ENCODE measurements at regions not wholly inside any gene's neighbourhood (a gene's known extent, or its start where the extent isn't known, plus 50 kb on each side); places are given as distances from the start of the nearest gene placed in this dataset.

DNA sequence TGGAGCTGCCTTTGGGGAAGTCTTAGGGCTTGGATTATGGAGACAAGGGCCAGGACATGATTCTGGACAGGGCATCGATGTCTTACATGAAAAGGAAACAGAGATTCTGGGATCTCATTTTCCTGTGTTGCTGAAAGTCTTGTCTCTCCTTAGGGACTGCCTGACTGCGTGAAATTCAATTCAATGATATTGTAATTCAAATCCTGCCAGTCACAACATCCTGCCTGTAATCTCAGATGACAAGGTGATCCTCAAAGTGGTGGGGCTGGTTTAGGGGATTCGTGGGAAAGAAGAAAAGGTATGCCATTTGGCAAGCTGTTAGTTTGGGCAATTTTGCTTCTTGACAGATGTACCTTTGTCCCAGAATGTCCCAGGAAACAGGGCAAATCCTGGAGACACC is 129.1 kb downstream of the KBTBD8 start:
- Histone ChIP-seq H3K4me3 (ENCODE audit: insufficient read depth, low read length) (no peak overlapping the region), H3K36me3 (ENCODE audit: insufficient read depth, low read length) (no peaks in the 10 kb centered on the region), H3K79me2 (ENCODE audit: insufficient read depth, low read length) (no peaks in the 10 kb centered on the region), H4K20me1 (ENCODE audit: insufficient read depth, low read length) (no peaks in the 10 kb centered on the region), H2AFZ (ENCODE audit: low read length) (no peak overlapping the region), H3K9me3 (ENCODE audit: low read depth, low read length) (no peaks in the 10 kb centered on the region), H3K4me1 (ENCODE audit: insufficient read depth, low read length) (no peaks in the 10 kb centered on the region), H3K27me3 (ENCODE audit: insufficient read depth, low read length) (no peaks in the 10 kb centered on the region), H3K4me2 (ENCODE audit: insufficient read depth, low read length) (no peak overlapping the region), H3K27ac (ENCODE audit: low read depth, low read length) (no peak overlapping the region)
- TF ChIP-seq, protein P1, sequence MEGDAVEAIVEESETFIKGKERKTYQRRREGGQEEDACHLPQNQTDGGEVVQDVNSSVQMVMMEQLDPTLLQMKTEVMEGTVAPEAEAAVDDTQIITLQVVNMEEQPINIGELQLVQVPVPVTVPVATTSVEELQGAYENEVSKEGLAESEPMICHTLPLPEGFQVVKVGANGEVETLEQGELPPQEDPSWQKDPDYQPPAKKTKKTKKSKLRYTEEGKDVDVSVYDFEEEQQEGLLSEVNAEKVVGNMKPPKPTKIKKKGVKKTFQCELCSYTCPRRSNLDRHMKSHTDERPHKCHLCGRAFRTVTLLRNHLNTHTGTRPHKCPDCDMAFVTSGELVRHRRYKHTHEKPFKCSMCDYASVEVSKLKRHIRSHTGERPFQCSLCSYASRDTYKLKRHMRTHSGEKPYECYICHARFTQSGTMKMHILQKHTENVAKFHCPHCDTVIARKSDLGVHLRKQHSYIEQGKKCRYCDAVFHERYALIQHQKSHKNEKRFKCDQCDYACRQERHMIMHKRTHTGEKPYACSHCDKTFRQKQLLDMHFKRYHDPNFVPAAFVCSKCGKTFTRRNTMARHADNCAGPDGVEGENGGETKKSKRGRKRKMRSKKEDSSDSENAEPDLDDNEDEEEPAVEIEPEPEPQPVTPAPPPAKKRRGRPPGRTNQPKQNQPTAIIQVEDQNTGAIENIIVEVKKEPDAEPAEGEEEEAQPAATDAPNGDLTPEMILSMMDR (IDR thresholded peaks at IDR 0.05; ENCODE audit: extremely low read depth, low read depth, low read length), result no peak
- no peak for DNase-seq (ENCODE audit: insufficient read length, low spot score, missing footprints)

DNA sequence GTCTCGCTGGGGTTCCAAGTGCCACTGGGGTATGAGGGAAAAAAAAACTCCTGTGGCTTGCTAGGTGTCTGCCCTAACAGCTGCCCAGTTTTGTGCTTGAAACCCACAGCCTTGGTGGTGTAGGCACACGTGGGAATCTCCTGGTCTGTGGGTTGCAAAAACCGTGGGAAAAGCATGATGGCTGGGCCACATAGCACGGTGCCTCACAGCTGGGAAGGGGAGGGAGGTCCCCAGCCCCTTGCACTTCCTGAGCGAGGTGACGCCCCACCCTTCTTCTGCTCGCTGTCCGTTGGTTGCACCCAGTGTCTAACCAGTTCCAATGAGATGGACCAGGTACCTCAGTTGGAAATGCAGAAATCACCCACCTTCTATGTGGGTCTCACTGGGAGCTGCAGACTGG is 144.3 kb downstream of the KBTBD8 start:
- TF ChIP-seq, protein P1 (IDR thresholded peaks at IDR 0.05; ENCODE audit: extremely low read depth, low read depth, low read length), result no peak
- no peak overlapping the region for H3K4me2 ChIP-seq (ENCODE audit: insufficient read depth, low read length)
- no peak overlapping the region for H2AFZ ChIP-seq (ENCODE audit: low read length)
- no peak for DNase-seq (ENCODE audit: insufficient read length, low spot score, missing footprints)
- H3K4me3 ChIP-seq (ENCODE audit: insufficient read depth, low read length), result no peak overlapping the region
- H3K9me3 ChIP-seq (ENCODE audit: low read depth, low read length), result no peaks in the 10 kb centered on the region
- no peaks in the 10 kb centered on the region for H3K79me2 ChIP-seq (ENCODE audit: insufficient read depth, low read length)
- H3K27me3 ChIP-seq (ENCODE audit: insufficient read depth, low read length), result no peaks in the 10 kb centered on the region
- no peaks in the 10 kb centered on the region for H4K20me1 ChIP-seq (ENCODE audit: insufficient read depth, low read length)
- H3K4me1 ChIP-seq (ENCODE audit: insufficient read depth, low read length), result no peaks in the 10 kb centered on the region
- H3K36me3 ChIP-seq (ENCODE audit: insufficient read depth, low read length), result no peaks in the 10 kb centered on the region
- no peak overlapping the region for H3K27ac ChIP-seq (ENCODE audit: low read depth, low read length)

DNA sequence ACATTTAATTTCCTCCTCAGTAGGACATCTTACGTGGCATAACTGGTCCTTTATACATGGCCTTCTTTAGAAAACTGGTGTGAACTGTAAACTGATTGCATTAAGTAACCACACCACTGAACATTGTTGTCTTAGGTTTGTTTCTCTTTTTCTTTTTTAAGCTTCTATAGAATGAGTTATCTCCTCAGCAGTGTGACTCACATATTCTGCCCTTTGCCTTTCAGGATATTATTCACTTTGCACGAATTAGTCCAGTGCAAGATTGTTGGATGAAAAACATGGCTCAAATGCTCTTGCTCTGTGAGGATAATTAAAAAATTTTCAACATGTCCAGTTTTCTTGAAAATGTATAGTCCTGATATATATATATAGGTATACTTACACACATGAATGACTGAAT is 147.6 kb downstream of the KBTBD8 start:
- H3K4me1 ChIP-seq (ENCODE audit: insufficient read depth, low read length), result no peaks in the 10 kb centered on the region
- no peak overlapping the region for H2AFZ ChIP-seq (ENCODE audit: low read length)
- H3K27ac ChIP-seq (ENCODE audit: low read depth, low read length), result no peak overlapping the region
- no peaks in the 10 kb centered on the region for H4K20me1 ChIP-seq (ENCODE audit: insufficient read depth, low read length)
- H3K4me2 ChIP-seq (ENCODE audit: insufficient read depth, low read length), result no peak overlapping the region
- DNase-seq (ENCODE audit: insufficient read length, low spot score, missing footprints), result no peak
- no peaks in the 10 kb centered on the region for H3K79me2 ChIP-seq (ENCODE audit: insufficient read depth, low read length)
- H3K4me3 ChIP-seq (ENCODE audit: insufficient read depth, low read length), result no peak overlapping the region
- TF ChIP-seq, protein P1 (IDR thresholded peaks at IDR 0.05; ENCODE audit: extremely low read depth, low read depth, low read length), result no peak
- no peaks in the 10 kb centered on the region for H3K27me3 ChIP-seq (ENCODE audit: insufficient read depth, low read length)
- H3K36me3 ChIP-seq (ENCODE audit: insufficient read depth, low read length), result no peaks in the 10 kb centered on the region
- H3K9me3 ChIP-seq (ENCODE audit: low read depth, low read length), result no peaks in the 10 kb centered on the region

DNA sequence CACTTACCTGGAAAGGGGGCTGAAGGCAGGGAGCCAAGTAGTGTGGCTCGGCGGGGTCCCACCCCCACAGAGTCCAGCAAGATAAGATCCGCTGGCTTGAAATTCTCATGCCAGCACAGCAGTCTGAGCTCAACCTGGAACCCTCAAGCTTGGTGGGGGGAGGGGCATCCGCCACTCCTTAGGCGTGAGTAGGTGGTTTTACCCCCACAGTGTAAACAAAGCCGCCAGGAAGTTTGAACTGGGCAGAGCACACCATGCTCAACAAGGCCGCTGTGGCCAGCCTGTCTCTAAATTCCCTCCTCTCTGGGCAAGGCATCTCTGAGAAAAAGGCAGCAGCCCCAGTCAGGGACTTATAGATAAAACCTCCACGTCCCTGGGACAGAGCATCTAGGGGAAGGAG is 156.3 kb downstream of the KBTBD8 start:
- Histone ChIP-seq H3K79me2 (ENCODE audit: insufficient read depth, low read length) (no peaks in the 10 kb centered on the region), H3K4me2 (ENCODE audit: insufficient read depth, low read length) (no peak overlapping the region), H4K20me1 (ENCODE audit: insufficient read depth, low read length) (no peaks in the 10 kb centered on the region), H3K36me3 (ENCODE audit: insufficient read depth, low read length) (no peaks in the 10 kb centered on the region), H3K9me3 (ENCODE audit: low read depth, low read length) (no peaks in the 10 kb centered on the region), H3K4me3 (ENCODE audit: insufficient read depth, low read length) (no peak overlapping the region), H3K27me3 (ENCODE audit: insufficient read depth, low read length) (no peaks in the 10 kb centered on the region), H3K4me1 (ENCODE audit: insufficient read depth, low read length) (no peaks in the 10 kb centered on the region), H2AFZ (ENCODE audit: low read length) (no peak overlapping the region), H3K27ac (ENCODE audit: low read depth, low read length) (no peak overlapping the region)
- no peak for DNase-seq (ENCODE audit: insufficient read length, low spot score, missing footprints)
- TF ChIP-seq, protein P1 (IDR thresholded peaks at IDR 0.05; ENCODE audit: extremely low read depth, low read depth, low read length), result no peak
